ENCODE measurements at regions not wholly inside any gene's neighbourhood (a gene's known extent, or its start where the extent isn't known, plus 50 kb on each side); places are given as distances from the start of the nearest gene placed in this dataset.

DNA sequence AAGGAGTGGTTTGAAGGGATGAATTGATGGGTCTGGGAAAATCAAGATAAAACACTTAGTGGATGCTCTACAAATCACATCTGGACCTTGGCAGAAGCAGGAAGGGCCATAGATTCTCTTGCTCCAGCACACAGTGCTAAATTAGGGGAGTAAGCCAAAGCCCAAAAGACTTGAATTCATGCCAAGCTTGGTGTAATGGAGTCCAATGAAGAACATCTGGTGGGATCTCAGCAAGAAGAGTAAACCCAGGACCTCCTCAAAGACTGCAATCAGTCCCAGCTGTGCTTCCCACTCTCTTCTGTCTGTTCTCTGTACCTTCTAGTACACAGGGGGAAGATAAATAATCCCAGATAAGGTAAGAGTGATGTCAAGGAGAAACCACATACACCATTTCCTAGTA is 683.4 kb downstream of the RNF144B start:
- no peak for TF ChIP-seq EGR1 (IDR thresholded peaks at IDR 0.05)
- TF ChIP-seq EP300 (IDR thresholded peaks at IDR 0.05; ENCODE audit: borderline replicate concordance): no peak
- TF ChIP-seq RAD21 (IDR thresholded peaks at IDR 0.05; ENCODE audit: low read depth): no peak
